Spleen (tissue), 11 donors: ENCODE measurements at regions not wholly inside any gene's neighbourhood (a gene's known extent, or its start where the extent isn't known, plus 50 kb on each side); places are given as distances from the start of the nearest gene placed in this dataset.

Experiments used
- DNase-seq: peaks from one replicate; pipeline ENCODE4 v3.0.0-alpha.2; 2020
- H3K27ac ChIP-seq, 8 donors: fragments of 200-600 bp; sonication (generic) in 7 of 8; 1 replicate in 4 of 8; 2 replicates in 4 of 8; pipeline versions ENCODE4 v1.5.0 to v1.8.0; 2016 to 2021; ENCODE audit warnings: inconsistent platforms in 4 of 8, mild to moderate bottlenecking in 4 of 8, moderate library complexity in 1 of 8
- H3K27me3 ChIP-seq, 7 donors: fragments of 200-600 bp; sonication (generic) in 6 of 7; replicated peaks in 1 of 7; 1 replicate in 4 of 7; 2 replicates in 3 of 7; pipeline versions ENCODE4 v1.5.0 to v1.8.0; 2016 to 2021; ENCODE audit warnings: inconsistent platforms in 3 of 7, mild to moderate bottlenecking in 1 of 7
- H3K36me3 ChIP-seq, 6 donors: fragments of 200-600 bp; sonication (generic) in 5 of 6; 1 replicate in 4 of 6; 2 replicates in 2 of 6; pipeline versions ENCODE4 v1.5.0 to v1.8.0; 2016 to 2021; ENCODE audit warnings: inconsistent platforms in 2 of 6
- H3K4me1 ChIP-seq, 6 donors: fragments of 200-600 bp; sonication (generic) in 5 of 6; 1 replicate in 3 of 6; 2 replicates in 3 of 6; pipeline versions ENCODE4 v1.5.0 to v1.8.0; 2016 to 2021; ENCODE audit warnings: inconsistent platforms in 3 of 6
- H3K4me3 ChIP-seq, 8 donors: fragments of 200-600 bp; sonication (generic) in 7 of 8; 1 replicate in 4 of 8; 2 replicates in 4 of 8; pipeline versions ENCODE4 v1.5.0 to v1.8.0; 2016 to 2021; ENCODE audit warnings: inconsistent platforms in 4 of 8, mild to moderate bottlenecking in 4 of 8, moderate library complexity in 2 of 8
- H3K9me3 ChIP-seq, 8 donors: fragments of 200-600 bp; sonication (generic) in 7 of 8; 1 replicate in 4 of 8; 2 replicates in 4 of 8; pipeline versions ENCODE4 v1.5.0 to v1.8.0; 2016 to 2021; ENCODE audit warnings: inconsistent platforms in 4 of 8
- POLR2A ChIP-seq, 3 donors: fragments of 450-650 bp; IDR thresholded peaks; one replicate each; pipeline ENCODE4 v1.5.1; 2017; ENCODE audit warnings: antibody characterized with exemption in 3 of 3, mild to moderate bottlenecking in 1 of 3
- POLR2AphosphoS5 ChIP-seq, 3 donors: sonication (generic); formaldehyde crosslinking; IDR thresholded peaks; one replicate each; pipeline ENCODE4 v1.5.1; 2017; ENCODE audit warnings: antibody characterized with exemption in 3 of 3
- WGBS, 5 donors: extraction: QIAGEN DNeasy Blood & Tissue Kit in 3 of 5; methylation state at CpG; one replicate each; pipeline versions ENCODE4 v1.1.5 to v1.1.7; 2013 to 2018; 5-methylcytosine and 5-hydroxymethylcytosine counted together
- intact Hi-C: fragments of 100-400 bp; cut with DNase I; formaldehyde crosslinking; loops from one replicate; pipeline ENCODE4 v1.15.0; 2023; ENCODE audit warnings: low total_unique reads
- TF ChIP-seq, protein P1 (sequence below), 11 experiments: fragments of 200-600 bp in 7 of 11; fragments of 450-650 bp in 4 of 11; sonication (generic) in 4 of 11; IDR thresholded peaks in 8 of 11; conservative IDR thresholded peaks in 3 of 11; 1 replicate in 7 of 11; 2 replicates in 4 of 11; pipeline versions ENCODE4 v1.4.0 to v1.8.0; 2016 to 2021; ENCODE audit warnings: antibody characterized with exemption in 11 of 11, inconsistent platforms in 4 of 11, mild to moderate bottlenecking in 1 of 11
- donor health status: healthy with polysubstance abuse.
- donor health status: DM: no; HTN: no; CAD: no; lungs with moderate emphysema.
- donor health status: DM: no; HTN: no; CAD: no.
- donor health status: Bipolar disorder and iron deficiency.
- donor health status: healthy.
- donor health status: DM: no; HTN: no; CAD: no.
- donor health status: DM: yes; HTN: yes; CAD: no.

DNA sequence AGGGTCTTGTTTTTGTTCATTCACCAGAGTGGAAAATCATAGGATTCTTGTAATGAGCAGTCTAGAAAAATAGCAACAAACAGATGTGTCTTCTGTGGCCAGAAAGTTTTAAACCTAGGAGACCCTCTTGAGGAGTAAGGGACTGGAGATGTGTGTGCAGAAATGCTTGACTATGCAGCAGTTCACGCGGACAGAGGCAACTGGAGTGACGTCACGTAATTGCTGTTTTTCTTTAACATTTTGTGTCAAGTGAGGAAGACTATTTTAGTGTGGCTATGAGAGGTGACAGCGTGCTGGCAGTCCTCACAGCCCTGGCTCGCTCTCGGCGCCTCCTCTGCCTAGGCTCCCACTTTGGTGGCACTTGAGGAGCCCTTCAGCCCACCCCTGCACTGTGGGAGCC is 163.1 kb upstream of the PTCH1 start:
- 88 to 93% (median 93%) methylated on average over 8 of the region's 8 CpGs for WGBS, 5 donors
- H3K27me3 ChIP-seq, result peaks cover 0 to 8% (median 0%) of the 10 kb centered on the region in 7 donors
- DNase-seq, result no peak
- intact Hi-C loops, result no loop called here
- H3K27ac ChIP-seq, result no peak overlapping the region
- TF ChIP-seq, protein P1, sequence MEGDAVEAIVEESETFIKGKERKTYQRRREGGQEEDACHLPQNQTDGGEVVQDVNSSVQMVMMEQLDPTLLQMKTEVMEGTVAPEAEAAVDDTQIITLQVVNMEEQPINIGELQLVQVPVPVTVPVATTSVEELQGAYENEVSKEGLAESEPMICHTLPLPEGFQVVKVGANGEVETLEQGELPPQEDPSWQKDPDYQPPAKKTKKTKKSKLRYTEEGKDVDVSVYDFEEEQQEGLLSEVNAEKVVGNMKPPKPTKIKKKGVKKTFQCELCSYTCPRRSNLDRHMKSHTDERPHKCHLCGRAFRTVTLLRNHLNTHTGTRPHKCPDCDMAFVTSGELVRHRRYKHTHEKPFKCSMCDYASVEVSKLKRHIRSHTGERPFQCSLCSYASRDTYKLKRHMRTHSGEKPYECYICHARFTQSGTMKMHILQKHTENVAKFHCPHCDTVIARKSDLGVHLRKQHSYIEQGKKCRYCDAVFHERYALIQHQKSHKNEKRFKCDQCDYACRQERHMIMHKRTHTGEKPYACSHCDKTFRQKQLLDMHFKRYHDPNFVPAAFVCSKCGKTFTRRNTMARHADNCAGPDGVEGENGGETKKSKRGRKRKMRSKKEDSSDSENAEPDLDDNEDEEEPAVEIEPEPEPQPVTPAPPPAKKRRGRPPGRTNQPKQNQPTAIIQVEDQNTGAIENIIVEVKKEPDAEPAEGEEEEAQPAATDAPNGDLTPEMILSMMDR (IDR thresholded peaks at IDR 0.05 in 8 of 11, conservative IDR thresholded peaks at IDR 0.05 in 3 of 11), result no peak
- TF ChIP-seq POLR2A (IDR thresholded peaks at IDR 0.05) (no peak), POLR2AphosphoS5 (IDR thresholded peaks at IDR 0.05) (no peak)
- H3K4me3 ChIP-seq, result no peak overlapping the region
- H3K4me1 ChIP-seq, result peaks cover 0 to 5% (median 0%) of the 10 kb centered on the region in 6 donors
- peaks cover 0 to 17% (median 0%) of the 10 kb centered on the region in 8 donors for H3K9me3 ChIP-seq
- no peaks in the 10 kb centered on the region for H3K36me3 ChIP-seq

DNA sequence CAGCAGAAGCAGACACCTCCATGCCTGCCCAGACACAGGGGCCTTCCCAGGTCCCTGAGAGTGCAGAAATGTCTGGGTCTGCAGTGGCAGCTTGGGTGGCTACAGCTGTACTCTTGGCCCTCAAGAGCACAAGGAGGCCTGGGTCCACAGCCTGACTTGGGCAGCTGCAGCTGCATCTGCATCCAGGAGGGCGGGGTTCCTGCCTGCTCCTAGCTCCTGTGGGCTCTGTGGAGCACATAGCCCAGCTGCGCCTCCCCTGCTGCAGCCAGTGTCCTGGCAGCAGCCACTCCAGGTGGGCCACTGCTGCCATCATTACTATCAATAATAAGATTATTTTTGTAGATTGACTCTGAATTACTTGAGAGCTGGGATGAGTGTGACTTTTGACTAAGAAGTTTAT is 162.0 kb upstream of the PTCH1 start:
- peaks cover 0 to 4% (median 0%) of the 10 kb centered on the region in 7 donors for H3K27me3 ChIP-seq
- no peak for DNase-seq
- H3K4me3 ChIP-seq, result no peak overlapping the region
- intact Hi-C loops, result no loop called here
- no peak overlapping the region for H3K27ac ChIP-seq
- TF ChIP-seq POLR2A (IDR thresholded peaks at IDR 0.05), result no peak
- no peak for TF ChIP-seq POLR2AphosphoS5 (IDR thresholded peaks at IDR 0.05)
- TF ChIP-seq, protein P1 (IDR thresholded peaks at IDR 0.05 in 8 of 11, conservative IDR thresholded peaks at IDR 0.05 in 3 of 11), result no peak
- peaks cover 0 to 5% (median 0%) of the 10 kb centered on the region in 6 donors for H3K4me1 ChIP-seq
- H3K9me3 ChIP-seq, result peaks cover 0 to 17% (median 0%) of the 10 kb centered on the region in 8 donors
- 79 to 93% (median 91%) methylated on average over 2 of the region's 2 CpGs for WGBS, 5 donors
- no peaks in the 10 kb centered on the region for H3K36me3 ChIP-seq

DNA sequence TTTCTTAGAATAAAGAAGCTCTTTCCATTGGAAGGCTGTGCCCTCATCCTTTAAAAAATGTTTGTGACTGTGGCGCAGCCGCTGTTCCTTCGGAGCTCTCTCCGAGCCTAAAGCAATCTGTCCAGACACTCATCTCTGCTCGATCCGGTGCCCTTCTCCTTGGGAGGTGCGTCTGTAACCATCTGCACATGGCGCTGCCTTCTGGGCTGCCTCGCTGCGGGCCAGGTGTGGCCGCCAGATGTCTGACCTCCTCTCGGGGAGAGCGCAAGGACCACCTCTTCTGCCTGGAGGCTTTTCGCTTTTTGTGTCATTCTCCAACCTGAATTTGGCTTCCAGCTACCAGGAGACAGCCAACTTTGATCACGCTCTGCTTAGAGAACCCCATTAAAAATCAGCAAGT is 153.4 kb upstream of the PTCH1 start:
- Histone ChIP-seq H3K4me1 (no peaks in the 10 kb centered on the region), H3K27ac (no peak overlapping the region), H3K4me3 (no peak overlapping the region), H3K36me3 (no peaks in the 10 kb centered on the region), H3K9me3 (no peaks in the 10 kb centered on the region), H3K27me3 (peaks cover 0 to 11% (median 0%) of the 10 kb centered on the region in 7 donors)
- 86 to 95% (median 94%) methylated on average over 14 to 15 of the region's 15 CpGs for WGBS, 5 donors
- TF ChIP-seq, protein P1 (IDR thresholded peaks at IDR 0.05 in 8 of 11, conservative IDR thresholded peaks at IDR 0.05 in 3 of 11), result no peak
- TF ChIP-seq POLR2AphosphoS5 (IDR thresholded peaks at IDR 0.05) (no peak), POLR2A (IDR thresholded peaks at IDR 0.05) (no peak)
- no peak for DNase-seq
- intact Hi-C loops, result no loop called here

GRCh38 chr9:95669253-95669652 is 152.5 kb upstream of the PTCH1 start:
- Histone ChIP-seq H3K9me3 (no peaks in the 10 kb centered on the region), H3K4me1 (no peaks in the 10 kb centered on the region), H3K27ac (no peak overlapping the region), H3K4me3 (no peak overlapping the region), H3K27me3 (peaks cover 0 to 8% (median 0%) of the 10 kb centered on the region in 7 donors), H3K36me3 (no peaks in the 10 kb centered on the region)
- TF ChIP-seq POLR2AphosphoS5 (IDR thresholded peaks at IDR 0.05), result no peak
- TF ChIP-seq, protein P1 (IDR thresholded peaks at IDR 0.05 in 8 of 11, conservative IDR thresholded peaks at IDR 0.05 in 3 of 11), result no peak
- no peak for TF ChIP-seq POLR2A (IDR thresholded peaks at IDR 0.05)
- 72 to 93% (median 78%) methylated on average over 7 of the region's 7 CpGs for WGBS, 5 donors
- intact Hi-C loops, result no loop called here
- DNase-seq, result no peak
